ENCODE measurements at regions not wholly inside any gene's neighbourhood (a gene's known extent, or its start where the extent isn't known, plus 50 kb on each side); places are given as distances from the start of the nearest gene placed in this dataset.

DNA sequence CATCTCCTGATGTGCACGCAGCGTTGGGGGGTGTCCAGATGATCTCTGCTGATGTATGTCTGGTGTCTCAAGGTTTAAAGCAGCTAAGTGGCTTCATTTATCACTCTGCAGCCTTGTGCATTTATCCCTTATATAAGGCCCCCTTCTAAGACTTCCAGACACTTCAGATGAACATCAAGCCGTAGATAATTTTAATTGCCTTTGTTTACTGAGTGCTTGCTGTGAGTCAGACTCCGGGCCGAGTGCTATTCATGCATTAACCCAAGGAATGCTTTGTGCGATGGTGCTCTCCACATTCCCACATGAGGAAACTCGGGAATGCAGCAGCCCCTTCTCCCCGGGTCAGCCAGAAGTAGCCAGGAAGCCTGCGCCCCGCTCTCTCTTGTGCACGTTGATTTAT is 328.6 kb upstream of the COBL start:
- TF ChIP-seq, protein P1, sequence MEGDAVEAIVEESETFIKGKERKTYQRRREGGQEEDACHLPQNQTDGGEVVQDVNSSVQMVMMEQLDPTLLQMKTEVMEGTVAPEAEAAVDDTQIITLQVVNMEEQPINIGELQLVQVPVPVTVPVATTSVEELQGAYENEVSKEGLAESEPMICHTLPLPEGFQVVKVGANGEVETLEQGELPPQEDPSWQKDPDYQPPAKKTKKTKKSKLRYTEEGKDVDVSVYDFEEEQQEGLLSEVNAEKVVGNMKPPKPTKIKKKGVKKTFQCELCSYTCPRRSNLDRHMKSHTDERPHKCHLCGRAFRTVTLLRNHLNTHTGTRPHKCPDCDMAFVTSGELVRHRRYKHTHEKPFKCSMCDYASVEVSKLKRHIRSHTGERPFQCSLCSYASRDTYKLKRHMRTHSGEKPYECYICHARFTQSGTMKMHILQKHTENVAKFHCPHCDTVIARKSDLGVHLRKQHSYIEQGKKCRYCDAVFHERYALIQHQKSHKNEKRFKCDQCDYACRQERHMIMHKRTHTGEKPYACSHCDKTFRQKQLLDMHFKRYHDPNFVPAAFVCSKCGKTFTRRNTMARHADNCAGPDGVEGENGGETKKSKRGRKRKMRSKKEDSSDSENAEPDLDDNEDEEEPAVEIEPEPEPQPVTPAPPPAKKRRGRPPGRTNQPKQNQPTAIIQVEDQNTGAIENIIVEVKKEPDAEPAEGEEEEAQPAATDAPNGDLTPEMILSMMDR (IDR thresholded peaks at IDR 0.05; ENCODE audit: control extremely low read depth in 1 of 3, insufficient read depth in 1 of 3, low read depth in 1 of 3, low read length in 3 of 3), result no peak
- TF ChIP-seq SIN3A (conservative IDR thresholded peaks at IDR 0.05 in 1 of 2, IDR thresholded peaks at IDR 0.05 in 1 of 2; ENCODE audit: low read depth in 1 of 2, low read length in 2 of 2), result no peak
- no peak for TF ChIP-seq EP300 (IDR thresholded peaks at IDR 0.05; ENCODE audit: borderline replicate concordance in 1 of 2, low read depth in 2 of 2, low read length in 2 of 2)
- no peak for TF ChIP-seq POLR2A (IDR thresholded peaks at IDR 0.05; ENCODE audit: control extremely low read depth in 1 of 2, low read depth in 2 of 2, low read length in 2 of 2)
- TF ChIP-seq TAF1 (IDR thresholded peaks at IDR 0.05; ENCODE audit: low read depth, low read length), result no peak
- TF ChIP-seq EGR1 (IDR thresholded peaks at IDR 0.05; ENCODE audit: borderline replicate concordance, low read depth, low read length), result no peak

Data from H1 (cell line).